Heart left ventricle (tissue), 16 donors: ENCODE measurements at regions not wholly inside any gene's neighbourhood (a gene's known extent, or its start where the extent isn't known, plus 50 kb on each side); places are given as distances from the start of the nearest gene placed in this dataset.

ENCODE experiments used
- ATAC-seq, 4 donors: fragments of 200-7000 bp; cut with Tn5 transposase; one replicate each; pipeline ENCODE4 v1.9.1; 2020 to 2022; ENCODE audit warnings: moderate library complexity in 4 of 4, mild to moderate bottlenecking in 3 of 4, moderate number of reproducible peaks in 1 of 4
- DNase-seq, 5 donors: peaks; one replicate each; pipeline ENCODE4 v3.0.0-alpha.2; 2020
- H3K27ac ChIP-seq, 12 donors: fragments of 200-600 bp; sonication (generic) in 4 of 12; one replicate each; pipeline versions ENCODE4 v1.5.0 to v1.8.0; 2016 to 2022; ENCODE audit warnings: mild to moderate bottlenecking in 2 of 12
- H3K27me3 ChIP-seq, 9 donors: fragments of 200-600 bp; sonication (generic) in 2 of 9; one replicate each; pipeline versions ENCODE4 v1.5.1 to v1.8.0; 2016 to 2022; ENCODE audit warnings: mild to moderate bottlenecking in 3 of 9
- H3K36me3 ChIP-seq, 9 donors: fragments of 200-600 bp; sonication (generic) in 2 of 9; one replicate each; pipeline versions ENCODE4 v1.5.0 to v1.8.0; 2018 to 2022; ENCODE audit warnings: mild to moderate bottlenecking in 2 of 9
- H3K4me1 ChIP-seq, 12 donors: fragments of 200-600 bp; sonication (generic) in 4 of 12; one replicate each; pipeline versions ENCODE4 v1.5.0 to v1.8.0; 2016 to 2022; ENCODE audit warnings: mild to moderate bottlenecking in 3 of 12
- H3K4me3 ChIP-seq, 12 donors: fragments of 200-600 bp; sonication (generic) in 4 of 12; one replicate each; pipeline versions ENCODE4 v1.5.0 to v1.8.0; 2017 to 2022; ENCODE audit warnings: mild to moderate bottlenecking in 9 of 12, moderate library complexity in 4 of 12
- H3K9me3 ChIP-seq, 12 donors: fragments of 200-600 bp; sonication (generic) in 4 of 12; one replicate each; pipeline versions ENCODE4 v1.5.0 to v1.8.0; 2016 to 2022; ENCODE audit warnings: mild to moderate bottlenecking in 1 of 12
- CTCF ChIP-seq, 12 donors: fragments of 200-600 bp; sonication (generic) in 4 of 12; IDR thresholded peaks; one replicate each; pipeline versions ENCODE4 v1.5.0 to v1.8.0; 2018 to 2022; ENCODE audit warnings: antibody characterized with exemption in 12 of 12, mild to moderate bottlenecking in 5 of 12
- POLR2A ChIP-seq, 2 donors: fragments of 450-650 bp; IDR thresholded peaks; one replicate each; pipeline ENCODE4 v1.6.1; 2017; ENCODE audit warnings: antibody characterized with exemption in 2 of 2, mild to moderate bottlenecking in 2 of 2, moderate library complexity in 2 of 2
- WGBS, 4 donors: extraction: QIAGEN DNeasy Blood & Tissue Kit in 2 of 4; methylation state at CpG; one replicate each; pipeline versions ENCODE4 v1.1.5 to v1.1.7; 2013 to 2018; 5-methylcytosine and 5-hydroxymethylcytosine counted together
- intact Hi-C, 10 donors: fragments of 100-400 bp; cut with DNase I; formaldehyde crosslinking; loops; one replicate each; pipeline versions ENCODE4 v1.11.1 to v1.14.2; 2022
- donor health status: ischemic (EF 13 %, LVEDD 7.1; RV severe dilation, severe dysfunction).
- donor health status: healthy with polysubstance abuse.
- donor health status: DM: no; HTN: yes; CAD: no.
- donor health status: DM: no; HTN: no; CAD: no.
- donor health status: ischemic (EF 25% LVEDD 6.9; RV normal size, moderate dysfunction).
- donor health status: ischemic (EF 25% LVEDD 5.7; RV mildly dilated, moderate dysfunction).
- donor health status: healthy.
- donor health status: DM: yes; HTN: yes; CAD: no.
- donor health status: ischemic (EF 35%, LVEDD 5.7; RV mildly dilated, moderate dysfunction).
- donor health status: nonischemic (EF 11% LVEDD 7.7; RV severe dilation, severe dysfunction).
- donor health status: DM: yes; HTN: yes; CAD: no.
- donor health status: PGD.
- donor health status: ischemic (EF 29% LVEDD 5.4; RV normal size, mild dysfunction).
- donor health status: nonischemic (EF 23%, LVEDD 6.1; RV moderate dilation, normal function).

GRCh38 chr15:46450112-46450809 is 815.4 kb downstream of the SQOR start:
- TF ChIP-seq POLR2A (IDR thresholded peaks at IDR 0.05): no peak
- TF ChIP-seq CTCF (IDR thresholded peaks at IDR 0.05): no peak
- no peak for ATAC-seq

GRCh38 chr15:46450810-46451182 is 816.0 kb downstream of the SQOR start:
- Histone ChIP-seq H3K4me1 (no peaks in the 10 kb centered on the region), H3K36me3 (no peaks in the 10 kb centered on the region), H3K27ac (no peak overlapping the region), H3K4me3 (no peak overlapping the region), H3K27me3 (no peaks in the 10 kb centered on the region), H3K9me3 (peaks cover 0 to under 1% (median 0%) of the 10 kb centered on the region in 12 donors)
- no peak for ATAC-seq
- DNase-seq: no peak
- no peak for TF ChIP-seq POLR2A (IDR thresholded peaks at IDR 0.05)
- no peak for TF ChIP-seq CTCF (IDR thresholded peaks at IDR 0.05)
- WGBS, 4 donors: 45 to 76% (median 61%) methylated on average over 1 of the region's 1 CpG
- intact Hi-C loops: no loop called here

More at GRCh38 chr15:46450112-46450809, 815.4 kb downstream of the SQOR start:
- H3K27me3 ChIP-seq: no peaks in the 10 kb centered on the region
- H3K36me3 ChIP-seq: no peaks in the 10 kb centered on the region
- 76 to 81% (median 80%) methylated on average over 7 of the region's 7 CpGs for WGBS, 4 donors
- no peaks in the 10 kb centered on the region for H3K4me1 ChIP-seq
- no peak overlapping the region for H3K27ac ChIP-seq
- H3K9me3 ChIP-seq: peaks cover 0 to 5% (median 0%) of the 10 kb centered on the region in 12 donors
- intact Hi-C loops: no loop called here
- DNase-seq: no peak
- H3K4me3 ChIP-seq: no peak overlapping the region

GRCh38 chr15:46452297-46452820 is 817.5 kb downstream of the SQOR start:
- no peaks in the 10 kb centered on the region for H3K27me3 ChIP-seq
- ATAC-seq: no peak
- 0 to 48% (median 33%) methylated on average over 1 of the region's 1 CpG for WGBS, 4 donors
- TF ChIP-seq CTCF (IDR thresholded peaks at IDR 0.05) (no peak), POLR2A (IDR thresholded peaks at IDR 0.05) (no peak)
- no peak overlapping the region for H3K27ac ChIP-seq
- H3K4me3 ChIP-seq: no peak overlapping the region
- intact Hi-C loops: no loop called here
- DNase-seq: no peak
- no peaks in the 10 kb centered on the region for H3K4me1 ChIP-seq
- H3K36me3 ChIP-seq: no peaks in the 10 kb centered on the region
- H3K9me3 ChIP-seq: no peaks in the 10 kb centered on the region

- DNase-seq: no peak
- ATAC-seq: no peak
- 88 to 96% (median 94%) methylated on average over 2 of the region's 2 CpGs for WGBS, 4 donors
- TF ChIP-seq POLR2A (IDR thresholded peaks at IDR 0.05) (no peak), CTCF (IDR thresholded peaks at IDR 0.05) (no peak)
- Histone ChIP-seq H3K4me3 (no peak overlapping the region), H3K4me1 (no peaks in the 10 kb centered on the region), H3K27ac (no peak overlapping the region), H3K36me3 (no peaks in the 10 kb centered on the region), H3K27me3 (no peaks in the 10 kb centered on the region), H3K9me3 (no peaks in the 10 kb centered on the region)
- intact Hi-C loops: no loop called here
These were observed 821.6 kb downstream of the SQOR start for GRCh38 chr15:46456456-46456855.
